RWPE1 (cell line): ENCODE measurements at regions not wholly inside any gene's neighbourhood (a gene's known extent, or its start where the extent isn't known, plus 50 kb on each side); places are given as distances from the start of the nearest gene placed in this dataset.
A peak's percentile ranks its signal among the peaks of the same experiment; 100 is the strongest.

ENCODE experiments used
- CTCF ChIA-PET: fragments of 350-600 bp; sonication (Branson Sonifier 250); formaldehyde crosslinking; extraction: SDS; loops from one replicate; lab custom pipeline; 2021; lab: Yijun Ruan, JAX
- POLR2A ChIA-PET: fragments of 400-600 bp; formaldehyde crosslinking; extraction: SDS; loops from one replicate; lab custom pipeline; 2020; ENCODE audit warnings: antibody characterized with exemption; ENCODE audit not compliant: low non-redundant PET; lab: Yijun Ruan, JAX
- DNase-seq: peaks from one replicate; pipeline ENCODE4 v3.0.0; 2012; ENCODE audit warnings: low spot score
- H3K27ac ChIP-seq: fragments of 450-650 bp; 2 replicates; pipeline ENCODE4 v1.5.1; 2017
- CTCF ChIP-seq: fragments of 450-650 bp; conservative IDR thresholded peaks from 2 replicates; pipeline ENCODE4 v1.5.1; 2017; ENCODE audit warnings: low read depth, mild to moderate bottlenecking

- POLR2A ChIA-PET = no interaction called here
- DNase-seq = no peak
- no peak for TF ChIP-seq CTCF
Observed at GRCh38 chr4:54908763-54909162, 216.6 kb downstream of the KDR start.

GRCh38 chr4:54904953-54905352, 220.4 kb downstream of the KDR start:
- H3K27ac ChIP-seq = no peak overlapping the region
- POLR2A ChIA-PET = no interaction called here
- DNase-seq = no peak
- CTCF ChIA-PET = no interaction called here
- no peak for TF ChIP-seq CTCF

More at GRCh38 chr4:54908763-54909162, 216.6 kb downstream of the KDR start:
- CTCF ChIA-PET = interaction anchor here (0.6 kb wide), 1 partner anchor 216 kb away, joined by 3 read pairs; no protein-coding TSS in a partner anchor
- H3K27ac ChIP-seq = no peak overlapping the region

- POLR2A ChIA-PET = no interaction called here
- no peak overlapping the region for H3K27ac ChIP-seq
- no peak for TF ChIP-seq CTCF
- CTCF ChIA-PET = interaction anchor here (0.6 to 0.7 kb wide), 3 partner anchors 12 to 262 kb away, joined by 3 to 5 read pairs (median 3); no protein-coding TSS in a partner anchor
- DNase-seq = no peak
Observed at GRCh38 chr4:54902976-54903375, 222.4 kb downstream of the KDR start.

- ChIA-PET CTCF (interaction anchor here (0.6 kb wide), 1 partner anchor 585 kb away, joined by 5 read pairs; no protein-coding TSS in a partner anchor), POLR2A (no interaction called here)
- DNase-seq = peak; percentile 66
- no peak overlapping the region for H3K27ac ChIP-seq
- no peak for TF ChIP-seq CTCF
Observed at GRCh38 chr4:54902271-54902670, 223.1 kb downstream of the KDR start.

- POLR2A ChIA-PET = no interaction called here
- CTCF ChIA-PET = no interaction called here
- no peak for TF ChIP-seq CTCF
- DNase-seq = no peak
- H3K27ac ChIP-seq = no peak overlapping the region
Observed at GRCh38 chr4:54901202-54901601, 224.2 kb downstream of the KDR start.

GRCh38 chr4:54898656-54899340, 226.6 kb downstream of the KDR start:
- no peak for TF ChIP-seq CTCF
- H3K27ac ChIP-seq = no peak overlapping the region
- CTCF ChIA-PET = no interaction called here

More at GRCh38 chr4:54898656-54899340, 226.6 kb downstream of the KDR start:
- POLR2A ChIA-PET = no interaction called here
- DNase-seq = no peak
